ENCODE measurements at regions not wholly inside any gene's neighbourhood (a gene's known extent, or its start where the extent isn't known, plus 50 kb on each side); places are given as distances from the start of the nearest gene placed in this dataset.
"Not testable (repeated sequence)": the region's sequence is repeated elsewhere in the genome, so short reads cannot be mapped to it uniquely, and the experiment has no call there.

DNA sequence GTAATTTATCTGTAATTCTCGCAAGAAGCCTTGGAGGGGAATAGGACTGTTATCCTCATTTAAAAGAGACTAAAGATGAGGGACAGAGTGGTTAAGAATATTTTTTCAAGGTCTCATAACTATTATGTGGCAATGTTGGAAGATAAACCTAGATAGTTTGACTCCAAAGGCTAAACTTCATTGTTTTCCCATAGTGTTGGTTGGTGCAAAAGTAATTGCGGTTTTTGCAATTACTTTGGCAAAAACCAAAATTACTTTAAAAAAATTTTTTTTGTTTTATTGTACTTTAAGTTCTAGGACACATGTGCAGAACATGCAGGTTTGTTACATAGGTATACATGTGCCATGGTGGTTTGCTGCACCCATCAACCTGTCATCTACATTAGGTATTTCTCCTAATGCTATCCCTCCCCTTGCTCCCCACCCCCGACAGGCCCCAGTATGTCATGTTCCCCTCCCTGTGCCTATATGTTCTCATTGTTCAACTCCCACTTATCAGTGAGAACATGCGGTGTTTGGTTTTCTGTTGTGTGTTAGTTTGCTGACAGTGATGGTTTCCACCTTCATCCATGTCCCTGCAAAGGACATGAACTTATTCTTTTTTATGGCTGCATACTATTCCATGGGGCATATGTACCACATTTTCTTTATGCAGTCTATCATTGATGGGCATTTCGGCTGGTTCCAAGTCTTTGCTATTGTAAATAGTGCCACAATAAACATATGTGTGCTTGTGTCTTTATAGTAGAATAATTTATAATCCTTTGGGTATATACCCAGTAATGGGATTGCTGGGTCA lies 72.9 kb upstream of the TBX18 start:
- not testable (repeated sequence) for H3K23ac ChIP-seq (ENCODE audit: low read length in 2 of 2); H3K79me1 ChIP-seq (replicated peaks; ENCODE audit: low read length, poor library complexity, severe bottlenecking); H3K27me3 ChIP-seq (ENCODE audit: control insufficient read depth in 1 of 2, insufficient read depth in 1 of 2, low read length in 2 of 2); H3K9me3 ChIP-seq (ENCODE audit: control insufficient read depth, low read length); H3K18ac ChIP-seq (ENCODE audit: low read depth in 1 of 2, low read length in 2 of 2); H2BK12ac ChIP-seq (ENCODE audit: low read length in 2 of 2); H3K4me1 ChIP-seq (ENCODE audit: control insufficient read depth, insufficient read depth, low read depth, low read length); H3K14ac ChIP-seq (ENCODE audit: low read length in 2 of 2); H3K4ac ChIP-seq (ENCODE audit: low read depth in 1 of 2, low read length in 2 of 2); H3K9ac ChIP-seq (ENCODE audit: low read length); H2BK15ac ChIP-seq (ENCODE audit: low read depth, poor library complexity, severe bottlenecking); H4K8ac ChIP-seq (ENCODE audit: low read length); H4K91ac ChIP-seq (ENCODE audit: low read length); DNase-seq; H3K27ac ChIP-seq (ENCODE audit: low read length, poor library complexity, severe bottlenecking); H2AK5ac ChIP-seq (ENCODE audit: low read length, severe bottlenecking); H3K36me3 ChIP-seq (ENCODE audit: control insufficient read depth in 1 of 2, insufficient read depth in 2 of 2, low read depth in 1 of 2, low read length in 2 of 2); H2BK5ac ChIP-seq (ENCODE audit: low read depth, low read length, poor library complexity, severe bottlenecking); H2AFZ ChIP-seq (ENCODE audit: low read depth, low read length); H3K4me2 ChIP-seq (ENCODE audit: low read length, poor library complexity, severe bottlenecking); H3K4me3 ChIP-seq (ENCODE audit: insufficient read depth in 1 of 2, low read depth in 1 of 2, low read length in 2 of 2); H2BK120ac ChIP-seq (ENCODE audit: low read depth, low read length)
- 98% methylated on average over 2 of the region's 5 CpGs for WGBS

DNA sequence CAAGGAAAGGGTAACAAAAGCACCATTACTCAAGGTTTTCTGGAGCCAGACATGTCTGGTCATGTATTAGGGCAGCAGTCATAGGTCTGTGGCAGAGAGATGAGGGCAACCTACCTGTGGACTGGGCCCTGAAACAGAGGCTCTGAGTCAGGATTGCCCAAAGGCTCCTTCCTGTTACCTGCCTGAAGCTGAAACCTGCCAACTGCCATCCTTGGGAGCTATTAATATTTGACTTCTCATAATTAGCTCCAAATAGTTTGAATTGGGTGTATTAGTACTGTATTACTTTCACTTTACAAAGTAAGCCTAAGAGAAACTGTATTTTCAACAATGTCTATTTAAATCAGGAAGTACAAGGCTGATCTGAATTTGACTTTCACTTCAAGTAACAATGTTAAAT lies 72.0 kb upstream of the TBX18 start:
- Histone ChIP-seq H3K4me2 (ENCODE audit: low read length, poor library complexity, severe bottlenecking) (no peak overlapping the region), H3K4me3 (ENCODE audit: insufficient read depth in 1 of 2, low read depth in 1 of 2, low read length in 2 of 2) (no peak overlapping the region), H2AK5ac (ENCODE audit: low read length, severe bottlenecking) (no peak overlapping the region), H3K9ac (ENCODE audit: low read length) (no peak overlapping the region), H4K8ac (ENCODE audit: low read length) (no peak overlapping the region), H4K91ac (ENCODE audit: low read length) (no peak overlapping the region), H3K79me1 (replicated peaks; ENCODE audit: low read length, poor library complexity, severe bottlenecking) (no peaks in the 10 kb centered on the region), H3K4me1 (ENCODE audit: control insufficient read depth, insufficient read depth, low read depth, low read length) (peaks cover 2% of the 10 kb centered on the region), H2AFZ (ENCODE audit: low read depth, low read length) (no peak overlapping the region), H3K9me3 (ENCODE audit: control insufficient read depth, low read length) (no peaks in the 10 kb centered on the region), H2BK120ac (ENCODE audit: low read depth, low read length) (no peak overlapping the region), H2BK5ac (ENCODE audit: low read depth, low read length, poor library complexity, severe bottlenecking) (no peak overlapping the region), H3K14ac (ENCODE audit: low read length in 2 of 2) (no peak overlapping the region), H3K27me3 (ENCODE audit: control insufficient read depth in 1 of 2, insufficient read depth in 1 of 2, low read length in 2 of 2) (no peaks in the 10 kb centered on the region), H2BK12ac (ENCODE audit: low read length in 2 of 2) (no peak overlapping the region), H3K36me3 (ENCODE audit: control insufficient read depth in 1 of 2, insufficient read depth in 2 of 2, low read depth in 1 of 2, low read length in 2 of 2) (no peaks in the 10 kb centered on the region), H3K18ac (ENCODE audit: low read depth in 1 of 2, low read length in 2 of 2) (no peak overlapping the region), H3K23ac (ENCODE audit: low read length in 2 of 2) (no peak overlapping the region), H3K27ac (ENCODE audit: low read length, poor library complexity, severe bottlenecking) (no peak overlapping the region), H3K4ac (ENCODE audit: low read depth in 1 of 2, low read length in 2 of 2) (no peak overlapping the region), H2BK15ac (ENCODE audit: low read depth, poor library complexity, severe bottlenecking) (no peak overlapping the region)
- DNase-seq, result no peak

DNA sequence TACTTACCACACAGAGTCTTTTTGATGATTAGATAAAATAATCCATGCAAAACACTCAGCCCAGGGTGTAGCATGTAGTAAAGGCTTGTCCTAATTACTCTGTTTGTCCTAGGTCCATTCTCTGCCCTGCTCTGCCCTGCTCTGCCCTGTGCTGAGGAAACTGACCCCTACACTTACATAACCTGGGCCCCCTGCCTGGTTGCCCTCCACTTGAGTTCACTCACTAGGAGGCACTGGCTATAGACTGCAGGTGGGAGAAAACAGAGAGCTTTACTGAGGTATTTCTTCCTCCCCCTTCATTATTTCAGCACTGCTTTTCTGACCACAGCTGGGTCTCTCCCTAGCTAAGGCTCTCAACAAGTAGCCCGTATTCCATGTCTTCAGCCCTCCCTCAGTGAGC lies 70.9 kb upstream of the TBX18 start:
- Histone ChIP-seq H4K91ac (ENCODE audit: low read length) (no peak overlapping the region), H2BK12ac (ENCODE audit: low read length in 2 of 2) (no peak overlapping the region), H3K27me3 (ENCODE audit: control insufficient read depth in 1 of 2, insufficient read depth in 1 of 2, low read length in 2 of 2) (no peaks in the 10 kb centered on the region), H3K9me3 (ENCODE audit: control insufficient read depth, low read length) (no peaks in the 10 kb centered on the region), H3K27ac (ENCODE audit: low read length, poor library complexity, severe bottlenecking) (no peak overlapping the region), H2BK120ac (ENCODE audit: low read depth, low read length) (no peak overlapping the region), H3K4me2 (ENCODE audit: low read length, poor library complexity, severe bottlenecking) (no peak overlapping the region), H3K9ac (ENCODE audit: low read length) (no peak overlapping the region), H4K8ac (ENCODE audit: low read length) (no peak overlapping the region), H2AFZ (ENCODE audit: low read depth, low read length) (no peak overlapping the region), H3K18ac (ENCODE audit: low read depth in 1 of 2, low read length in 2 of 2) (no peak overlapping the region), H3K14ac (ENCODE audit: low read length in 2 of 2) (no peak overlapping the region), H3K79me1 (replicated peaks; ENCODE audit: low read length, poor library complexity, severe bottlenecking) (no peaks in the 10 kb centered on the region), H3K4me1 (ENCODE audit: control insufficient read depth, insufficient read depth, low read depth, low read length) (peaks cover 2% of the 10 kb centered on the region), H2AK5ac (ENCODE audit: low read length, severe bottlenecking) (no peak overlapping the region), H2BK15ac (ENCODE audit: low read depth, poor library complexity, severe bottlenecking) (no peak overlapping the region), H3K36me3 (ENCODE audit: control insufficient read depth in 1 of 2, insufficient read depth in 2 of 2, low read depth in 1 of 2, low read length in 2 of 2) (no peaks in the 10 kb centered on the region), H3K4me3 (ENCODE audit: insufficient read depth in 1 of 2, low read depth in 1 of 2, low read length in 2 of 2) (no peak overlapping the region), H3K23ac (ENCODE audit: low read length in 2 of 2) (no peak overlapping the region), H3K4ac (ENCODE audit: low read depth in 1 of 2, low read length in 2 of 2) (no peak overlapping the region), H2BK5ac (ENCODE audit: low read depth, low read length, poor library complexity, severe bottlenecking) (no peak overlapping the region)
- 45% methylated on average over 1 of the region's 1 CpG for WGBS
- DNase-seq, result no peak

DNA sequence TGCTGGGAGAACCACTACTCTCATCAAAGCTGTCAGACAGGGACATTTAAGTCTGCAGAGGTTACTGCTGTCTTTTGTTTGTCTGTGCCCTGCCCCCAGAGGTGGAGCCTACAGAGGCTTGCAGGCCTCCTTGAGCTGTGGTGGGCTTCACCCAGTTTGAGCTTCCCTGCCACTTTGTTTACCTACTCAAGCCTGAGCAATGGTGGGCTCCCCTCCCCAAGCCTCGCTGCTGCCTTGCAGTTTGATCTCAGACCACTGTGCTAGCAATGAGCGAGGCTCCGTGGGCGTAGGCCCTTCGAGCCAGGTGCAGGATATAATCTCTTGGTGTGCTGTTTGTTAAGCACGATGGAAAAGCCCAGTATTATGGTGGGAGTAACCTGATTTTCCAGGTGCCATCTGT lies 67.5 kb upstream of the TBX18 start:
- not testable (repeated sequence) for H2BK15ac ChIP-seq (ENCODE audit: low read depth, poor library complexity, severe bottlenecking); H2BK120ac ChIP-seq (ENCODE audit: low read depth, low read length); H3K4me2 ChIP-seq (ENCODE audit: low read length, poor library complexity, severe bottlenecking); H3K79me1 ChIP-seq (replicated peaks; ENCODE audit: low read length, poor library complexity, severe bottlenecking); H4K91ac ChIP-seq (ENCODE audit: low read length); H2BK5ac ChIP-seq (ENCODE audit: low read depth, low read length, poor library complexity, severe bottlenecking); H3K27me3 ChIP-seq (ENCODE audit: control insufficient read depth in 1 of 2, insufficient read depth in 1 of 2, low read length in 2 of 2); H2AK5ac ChIP-seq (ENCODE audit: low read length, severe bottlenecking); H3K4me1 ChIP-seq (ENCODE audit: control insufficient read depth, insufficient read depth, low read depth, low read length); H3K36me3 ChIP-seq (ENCODE audit: control insufficient read depth in 1 of 2, insufficient read depth in 2 of 2, low read depth in 1 of 2, low read length in 2 of 2); DNase-seq; H3K23ac ChIP-seq (ENCODE audit: low read length in 2 of 2); H2AFZ ChIP-seq (ENCODE audit: low read depth, low read length); H3K9ac ChIP-seq (ENCODE audit: low read length); H4K8ac ChIP-seq (ENCODE audit: low read length); H3K9me3 ChIP-seq (ENCODE audit: control insufficient read depth, low read length); H3K18ac ChIP-seq (ENCODE audit: low read depth in 1 of 2, low read length in 2 of 2); H3K27ac ChIP-seq (ENCODE audit: low read length, poor library complexity, severe bottlenecking); H3K4ac ChIP-seq (ENCODE audit: low read depth in 1 of 2, low read length in 2 of 2); H3K4me3 ChIP-seq (ENCODE audit: insufficient read depth in 1 of 2, low read depth in 1 of 2, low read length in 2 of 2); H2BK12ac ChIP-seq (ENCODE audit: low read length in 2 of 2)
- peak overlapping the region in 1 of 2 experiments; percentile 15 for H3K14ac ChIP-seq (ENCODE audit: low read length in 2 of 2)
- WGBS, result 67% methylated on average over 5 of the region's 6 CpGs

Measured in mesenchymal stem cell (in vitro differentiated cells and primary cell).